Lung (tissue), 11 donors: ENCODE measurements at regions not wholly inside any gene's neighbourhood (a gene's known extent, or its start where the extent isn't known, plus 50 kb on each side); places are given as distances from the start of the nearest gene placed in this dataset.

Source experiments
- ATAC-seq: fragments of 200-7000 bp; cut with Tn5 transposase; one replicate; pipeline ENCODE4 v1.9.1; 2020; ENCODE audit warnings: moderate number of reproducible peaks; ENCODE audit not compliant: insufficient read depth, low FRiP score
- DNase-seq, 3 donors: peaks; one replicate each; pipeline ENCODE4 v3.0.0-alpha.2; 2013 to 2017
- H3K27ac ChIP-seq, 2 donors: one replicate each; pipeline ENCODE4 v1.5.1; 2013; ENCODE audit warnings: mild to moderate bottlenecking in 2 of 2, moderate library complexity in 2 of 2, control low read depth in 1 of 2, inconsistent platforms in 1 of 2, low read depth in 1 of 2, low read length in 1 of 2
- H3K27me3 ChIP-seq, 3 donors: one replicate each; pipeline ENCODE4 v1.5.1; 2013; ENCODE audit warnings: low read length in 2 of 3; ENCODE audit not compliant: control insufficient read depth in 3 of 3, insufficient read depth in 3 of 3
- H3K36me3 ChIP-seq, 4 donors: one replicate each; pipeline ENCODE4 v1.5.1; 2013; ENCODE audit warnings: low read length in 4 of 4, mild to moderate bottlenecking in 1 of 4, moderate library complexity in 1 of 4; ENCODE audit not compliant: control insufficient read depth in 4 of 4, insufficient read depth in 4 of 4
- H3K4me1 ChIP-seq, 5 donors: one replicate each; pipeline ENCODE4 v1.5.1; 2013; ENCODE audit warnings: low read length in 5 of 5, mild to moderate bottlenecking in 2 of 5, moderate library complexity in 1 of 5; ENCODE audit not compliant: control insufficient read depth in 5 of 5, insufficient read depth in 5 of 5
- H3K4me3 ChIP-seq: one replicate; pipeline ENCODE4 v1.5.1; 2013; ENCODE audit warnings: mild to moderate bottlenecking, control low read depth, moderate library complexity
- H3K9ac ChIP-seq, 2 donors: one replicate each; pipeline ENCODE4 v1.5.1; 2013; ENCODE audit warnings: low read length in 2 of 2, control low read depth in 1 of 2; ENCODE audit not compliant: insufficient read depth in 1 of 2
- H3K9me3 ChIP-seq, 4 donors: one replicate each; pipeline ENCODE4 v1.5.1; 2013; ENCODE audit warnings: low read length in 3 of 4, mild to moderate bottlenecking in 1 of 4, moderate library complexity in 1 of 4; ENCODE audit not compliant: control insufficient read depth in 4 of 4, insufficient read depth in 3 of 4
- CTCF ChIP-seq: IDR thresholded peaks from 2 replicates; pipeline ENCODE4 v1.5.1; 2012; ENCODE audit warnings: mild to moderate bottlenecking; ENCODE audit errors: control extremely low read depth, extremely low read depth
- WGBS, 2 donors: extraction: QIAGEN DNeasy Blood & Tissue Kit; methylation state at CpG; one replicate each; pipeline ENCODE4 v1.1.7; 2013; 5-methylcytosine and 5-hydroxymethylcytosine counted together
- donor health status: control.
- donor health status: control.
- donor health status: Bipolar disorder and iron deficiency.
- donor health status: healthy.
- donor health status: DM: yes; HTN: yes; CAD: no.

- Histone ChIP-seq H3K4me1 (peaks cover 0 to 32% (median 0%) of the 10 kb centered on the region in 5 donors), H3K27ac (no peak overlapping the region), H3K4me3 (no peak overlapping the region), H3K36me3 (no peaks in the 10 kb centered on the region), H3K27me3 (no peaks in the 10 kb centered on the region), H3K9me3 (no peaks in the 10 kb centered on the region), H3K9ac (peak overlapping the region in 1 of 2 donors; percentile 35)
- TF ChIP-seq CTCF, result no peak
- peak; percentile 62 for ATAC-seq
- WGBS, 2 donors, result 66 to 83% methylated on average over 7 of the region's 7 CpGs
- peak; percentile 30 to 96 (median 96) for DNase-seq
These were observed 1132.9 kb upstream of the ZEB2 start for GRCh38 chr2:145652571-145653545.

GRCh38 chr2:145652036-145652435, 1132.1 kb upstream of the ZEB2 start:
- Histone ChIP-seq H3K27ac (no peak overlapping the region), H3K9ac (no peak overlapping the region), H3K9me3 (no peaks in the 10 kb centered on the region), H3K27me3 (no peaks in the 10 kb centered on the region), H3K36me3 (no peaks in the 10 kb centered on the region), H3K4me3 (no peak overlapping the region), H3K4me1 (peaks cover 0 to 32% (median 0%) of the 10 kb centered on the region in 5 donors)
- peak in 2 of 3 donors; percentile 90 to 92 for DNase-seq
- WGBS, 2 donors, result 78 to 89% methylated on average over 2 of the region's 2 CpGs
- no peak for ATAC-seq
- no peak for TF ChIP-seq CTCF

GRCh38 chr2:145650226-145650625, 1130.3 kb upstream of the ZEB2 start:
- Histone ChIP-seq H3K27ac (no peak overlapping the region), H3K36me3 (no peaks in the 10 kb centered on the region), H3K27me3 (no peaks in the 10 kb centered on the region), H3K9me3 (no peaks in the 10 kb centered on the region), H3K4me1 (peaks cover 0 to 25% (median 0%) of the 10 kb centered on the region in 5 donors), H3K4me3 (no peak overlapping the region), H3K9ac (no peak overlapping the region)
- TF ChIP-seq CTCF, result no peak
- ATAC-seq, result no peak
- DNase-seq, result no peak
